SK-N-SH (cell line): ENCODE measurements at regions not wholly inside any gene's neighbourhood (a gene's known extent, or its start where the extent isn't known, plus 50 kb on each side); places are given as distances from the start of the nearest gene placed in this dataset.

ENCODE experiments used
- CTCF ChIA-PET: fragments of 300-600, 350-600 bp; formaldehyde crosslinking; extraction: SDS; loops from one replicate; lab custom pipeline; 2021; lab: Yijun Ruan, JAX
- POLR2A ChIA-PET: fragments of 350-600 bp; sonication (Branson Sonifier 250); formaldehyde crosslinking; extraction: SDS; loops from one replicate; lab custom pipeline; 2020; ENCODE audit warnings: antibody characterized with exemption, inconsistent platforms; lab: Yijun Ruan, JAX
- DNase-seq: peaks from one replicate; pipeline ENCODE4 v3.0.0; 2012
- H2AFZ ChIP-seq: fragments of 200-600 bp; sonication (generic); 2 replicates; pipeline ENCODE4 v1.8.1; 2016; ENCODE audit warnings: antibody characterized with exemption, mild to moderate bottlenecking, low read depth
- H3F3A ChIP-seq: fragments of 200-600 bp; sonication (generic); replicated peaks from 2 replicates; pipeline ENCODE3; 2016; ENCODE audit warnings: antibody characterized with exemption, mild to moderate bottlenecking; ENCODE audit not compliant: insufficient read depth
- H3K27ac ChIP-seq, 2 experiments: fragments of 200-500 bp in 1 of 2; fragments of 200-600 bp in 1 of 2; sonication (Bioruptor generic) in 1 of 2; sonication (generic), shearing (Covaris generic) in 1 of 2; 2 replicates each; pipeline versions ENCODE4 v1.5.1 to v1.6.1; 2014 to 2016; ENCODE audit warnings: low read depth in 2 of 2, inconsistent platforms in 1 of 2, low read length in 1 of 2, mild to moderate bottlenecking in 1 of 2, mixed read lengths in 1 of 2
- H3K27me3 ChIP-seq: fragments of 200-600 bp; sonication (generic), shearing (Covaris generic); 2 replicates; pipeline ENCODE4 v1.6.1; 2016; ENCODE audit warnings: mixed run types; ENCODE audit not compliant: insufficient read depth
- H3K36me3 ChIP-seq, 2 experiments: fragments of 200-500 bp in 1 of 2; fragments of 200-600 bp in 1 of 2; sonication (Bioruptor generic) in 1 of 2; sonication (generic) in 1 of 2; replicated peaks in 1 of 2; 2 replicates each; pipeline versions ENCODE3 to v1.5.1; 2014 to 2016; ENCODE audit warnings: low read length in 1 of 2, mild to moderate bottlenecking in 1 of 2; ENCODE audit not compliant: insufficient read depth in 2 of 2, control insufficient read depth in 1 of 2
- H3K4me1 ChIP-seq, 2 experiments: fragments of 200-500 bp in 1 of 2; fragments of 200-600 bp in 1 of 2; sonication (Bioruptor generic) in 1 of 2; sonication (generic), shearing (Covaris generic) in 1 of 2; 2 replicates each; pipeline versions ENCODE4 v1.5.1 to v1.6.1; 2014 to 2016; ENCODE audit warnings: low read depth in 1 of 2, low read length in 1 of 2, mixed run types in 1 of 2; ENCODE audit not compliant: insufficient read depth in 2 of 2, control insufficient read depth in 1 of 2
- H3K4me2 ChIP-seq: fragments of 200-600 bp; sonication (generic), shearing (Covaris generic); 2 replicates; pipeline ENCODE4 v1.6.1; 2017; ENCODE audit warnings: mixed run types
- H3K4me3 ChIP-seq, 2 experiments: fragments of 200-500 bp in 1 of 2; fragments of 200-600 bp in 1 of 2; sonication (Bioruptor generic) in 1 of 2; sonication (generic), shearing (Covaris generic) in 1 of 2; 2 replicates each; pipeline versions ENCODE4 v1.5.1 to v1.8.1; 2014 to 2016; ENCODE audit warnings: low read depth in 2 of 2, inconsistent platforms in 1 of 2, low read length in 1 of 2, mild to moderate bottlenecking in 1 of 2, mixed read lengths in 1 of 2, moderate library complexity in 1 of 2
- H3K79me2 ChIP-seq: fragments of 200-600 bp; sonication (generic); 2 replicates; pipeline ENCODE4 v1.8.1; 2017; ENCODE audit warnings: mild to moderate bottlenecking; ENCODE audit not compliant: insufficient read depth
- H3K9ac ChIP-seq: fragments of 200-600 bp; sonication (generic); 2 replicates; pipeline ENCODE4 v1.6.1; 2017; ENCODE audit warnings: mixed run types
- H3K9me2 ChIP-seq: fragments of 200-600 bp; sonication (generic); 2 replicates; pipeline ENCODE4 v1.6.1; 2017; ENCODE audit warnings: mixed run types
- H3K9me3 ChIP-seq: fragments of 200-600 bp; sonication (generic); 2 replicates; pipeline ENCODE4 v1.6.1; 2017; ENCODE audit warnings: mixed run types, mild to moderate bottlenecking, moderate library complexity
- H4K20me1 ChIP-seq: fragments of 200-600 bp; sonication (generic); 2 replicates; pipeline ENCODE4 v1.6.1; 2017; ENCODE audit warnings: mild to moderate bottlenecking, mixed run types; ENCODE audit not compliant: insufficient read depth
- CHD2 ChIP-seq: fragments of 150-350 bp; IDR thresholded peaks from 2 replicates; pipeline ENCODE4 v1.6.1; 2018; ENCODE audit warnings: low read length; ENCODE audit not compliant: partially characterized antibody
- ELF1 ChIP-seq: IDR thresholded peaks from 2 replicates; pipeline ENCODE4 v1.4.0; 2012
- FOXM1 ChIP-seq: IDR thresholded peaks from 2 replicates; pipeline ENCODE4 v1.4.0; 2012; ENCODE audit warnings: low read depth, mild to moderate bottlenecking
- GABPA ChIP-seq: IDR thresholded peaks from 2 replicates; pipeline ENCODE4 v1.4.0; 2012; ENCODE audit warnings: low read depth, mild to moderate bottlenecking
- GATA2 ChIP-seq: sonication (generic); formaldehyde crosslinking; IDR thresholded peaks from 2 replicates; pipeline ENCODE4 v1.5.0; 2020; ENCODE audit warnings: mild to moderate bottlenecking, missing genetic modification reagents
- NFIC ChIP-seq: IDR thresholded peaks from 2 replicates; pipeline ENCODE4 v1.4.0; 2012; ENCODE audit warnings: borderline replicate concordance
- NRF1 ChIP-seq: IDR thresholded peaks from 2 replicates; pipeline ENCODE4 v1.6.1; 2012; ENCODE audit warnings: low read depth, mild to moderate bottlenecking, low read length
- POLR2AphosphoS5 ChIP-seq: IDR thresholded peaks from 2 replicates; pipeline ENCODE4 v1.6.1; 2012; ENCODE audit warnings: low read depth, low read length
- RFX5 ChIP-seq: IDR thresholded peaks from 2 replicates; pipeline ENCODE4 v1.6.1; 2012; ENCODE audit warnings: mild to moderate bottlenecking, improper control_type of control experiment, low read length
- SMC3 ChIP-seq: IDR thresholded peaks from 2 replicates; pipeline ENCODE4 v1.6.1; 2012; ENCODE audit warnings: low read depth, low read length, improper control_type of control experiment
- WGBS: methylation state at CpG from one replicate; pipeline ENCODE4 v1.1.6; 2017; ENCODE audit warnings: low lambda C conversion rate; 5-methylcytosine and 5-hydroxymethylcytosine counted together
- TF ChIP-seq, protein P1 (sequence below): IDR thresholded peaks from 2 replicates; pipeline ENCODE4 v1.6.1; 2012; ENCODE audit warnings: mild to moderate bottlenecking, low read depth, low read length, moderate library complexity
- TF ChIP-seq, protein P2 (sequence below): fragments of 150-350 bp; IDR thresholded peaks from 2 replicates; pipeline ENCODE4 v1.6.1; 2016; ENCODE audit warnings: mild to moderate bottlenecking, low read depth, low read length
- TF ChIP-seq, protein P3 (sequence below): IDR thresholded peaks from 2 replicates; pipeline ENCODE4 v1.4.0; 2012; ENCODE audit warnings: low read depth, borderline replicate concordance
- TF ChIP-seq, protein P4 (sequence below): IDR thresholded peaks from 2 replicates; pipeline ENCODE4 v1.4.0; 2012; ENCODE audit warnings: low read depth

DNA sequence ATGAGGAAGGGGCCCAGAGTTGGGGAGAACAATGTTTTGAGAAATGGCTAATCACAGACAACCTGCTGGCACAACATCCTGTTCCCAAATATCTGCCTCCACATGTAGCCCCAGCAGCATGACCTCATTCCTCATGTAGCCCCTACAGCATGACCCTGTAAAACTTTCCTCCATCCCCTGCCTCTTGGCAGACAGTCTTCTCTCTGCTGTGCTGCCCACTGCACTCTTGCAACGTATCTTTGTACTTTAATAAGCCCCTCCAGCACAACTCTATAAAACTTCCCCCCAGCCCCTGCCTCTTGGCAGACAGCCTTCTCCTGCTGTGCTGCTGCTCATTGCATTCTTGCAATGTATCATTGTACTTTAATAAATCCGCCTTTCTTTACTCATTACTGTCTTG is 278.8 kb downstream of the HDGFL1 start:
- DNase-seq = no peak
- Histone ChIP-seq H3F3A (no peaks in the 10 kb centered on the region), H3K27me3 (no peaks in the 10 kb centered on the region), H4K20me1 (no peaks in the 10 kb centered on the region), H3K4me2 (no peak overlapping the region), H3K9ac (no peak overlapping the region), H3K9me2 (no peaks in the 10 kb centered on the region), H3K27ac (no peak overlapping the region), H3K79me2 (no peaks in the 10 kb centered on the region), H3K36me3 (no peaks in the 10 kb centered on the region), H3K4me1 (peaks cover 0 to 2% of the 10 kb centered on the region in 2 experiments; a peak in 2 of 4 replicates), H3K9me3 (no peaks in the 10 kb centered on the region), H3K4me3 (no peak overlapping the region), H2AFZ (no peak overlapping the region)
- CTCF ChIA-PET = interaction anchor here (1.0 kb wide), 1 partner anchor 16 kb away, joined by 3 read pairs; no protein-coding TSS in a partner anchor
- 75% methylated on average over 2 of the region's 2 CpGs for WGBS
- no peak for TF ChIP-seq ELF1
- TF ChIP-seq, protein P1, sequence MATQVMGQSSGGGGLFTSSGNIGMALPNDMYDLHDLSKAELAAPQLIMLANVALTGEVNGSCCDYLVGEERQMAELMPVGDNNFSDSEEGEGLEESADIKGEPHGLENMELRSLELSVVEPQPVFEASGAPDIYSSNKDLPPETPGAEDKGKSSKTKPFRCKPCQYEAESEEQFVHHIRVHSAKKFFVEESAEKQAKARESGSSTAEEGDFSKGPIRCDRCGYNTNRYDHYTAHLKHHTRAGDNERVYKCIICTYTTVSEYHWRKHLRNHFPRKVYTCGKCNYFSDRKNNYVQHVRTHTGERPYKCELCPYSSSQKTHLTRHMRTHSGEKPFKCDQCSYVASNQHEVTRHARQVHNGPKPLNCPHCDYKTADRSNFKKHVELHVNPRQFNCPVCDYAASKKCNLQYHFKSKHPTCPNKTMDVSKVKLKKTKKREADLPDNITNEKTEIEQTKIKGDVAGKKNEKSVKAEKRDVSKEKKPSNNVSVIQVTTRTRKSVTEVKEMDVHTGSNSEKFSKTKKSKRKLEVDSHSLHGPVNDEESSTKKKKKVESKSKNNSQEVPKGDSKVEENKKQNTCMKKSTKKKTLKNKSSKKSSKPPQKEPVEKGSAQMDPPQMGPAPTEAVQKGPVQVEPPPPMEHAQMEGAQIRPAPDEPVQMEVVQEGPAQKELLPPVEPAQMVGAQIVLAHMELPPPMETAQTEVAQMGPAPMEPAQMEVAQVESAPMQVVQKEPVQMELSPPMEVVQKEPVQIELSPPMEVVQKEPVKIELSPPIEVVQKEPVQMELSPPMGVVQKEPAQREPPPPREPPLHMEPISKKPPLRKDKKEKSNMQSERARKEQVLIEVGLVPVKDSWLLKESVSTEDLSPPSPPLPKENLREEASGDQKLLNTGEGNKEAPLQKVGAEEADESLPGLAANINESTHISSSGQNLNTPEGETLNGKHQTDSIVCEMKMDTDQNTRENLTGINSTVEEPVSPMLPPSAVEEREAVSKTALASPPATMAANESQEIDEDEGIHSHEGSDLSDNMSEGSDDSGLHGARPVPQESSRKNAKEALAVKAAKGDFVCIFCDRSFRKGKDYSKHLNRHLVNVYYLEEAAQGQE = no peak
- POLR2A ChIA-PET = interaction anchor here (0.7 kb wide), 1 partner anchor 637 kb away, joined by 3 read pairs; no protein-coding TSS in a partner anchor

DNA sequence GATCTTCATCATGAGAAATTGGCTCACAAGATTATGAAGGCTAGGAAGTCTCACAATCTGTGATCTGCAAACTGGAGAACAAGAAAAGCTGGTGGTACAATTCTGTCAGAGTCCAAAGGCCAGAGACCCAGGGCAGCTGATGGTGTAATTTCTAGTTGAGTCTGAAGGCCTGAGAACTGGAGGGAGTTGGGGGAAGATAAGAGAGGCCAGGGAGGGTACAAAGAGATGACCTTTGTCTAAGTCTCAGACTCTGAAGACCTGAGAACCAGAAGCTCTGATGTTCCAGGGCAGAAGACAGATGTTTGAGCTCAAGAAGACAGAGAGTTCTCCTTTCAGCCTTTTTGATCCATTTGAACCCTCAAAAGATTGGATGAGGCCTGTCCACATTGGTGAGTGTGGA is 280.6 kb downstream of the HDGFL1 start:
- no peak overlapping the region for H3K4me3 ChIP-seq
- no peak overlapping the region for H3K9ac ChIP-seq
- H2AFZ ChIP-seq = no peak overlapping the region
- no peaks in the 10 kb centered on the region for H3K9me2 ChIP-seq
- DNase-seq = no peak
- no peaks in the 10 kb centered on the region for H3K36me3 ChIP-seq
- CTCF ChIA-PET = no interaction called here
- POLR2A ChIA-PET = no interaction called here
- no peaks in the 10 kb centered on the region for H3K27me3 ChIP-seq
- no peaks in the 10 kb centered on the region for H3K79me2 ChIP-seq
- no peak for TF ChIP-seq ELF1
- no peak for TF ChIP-seq NFIC
- TF ChIP-seq, protein P2, sequence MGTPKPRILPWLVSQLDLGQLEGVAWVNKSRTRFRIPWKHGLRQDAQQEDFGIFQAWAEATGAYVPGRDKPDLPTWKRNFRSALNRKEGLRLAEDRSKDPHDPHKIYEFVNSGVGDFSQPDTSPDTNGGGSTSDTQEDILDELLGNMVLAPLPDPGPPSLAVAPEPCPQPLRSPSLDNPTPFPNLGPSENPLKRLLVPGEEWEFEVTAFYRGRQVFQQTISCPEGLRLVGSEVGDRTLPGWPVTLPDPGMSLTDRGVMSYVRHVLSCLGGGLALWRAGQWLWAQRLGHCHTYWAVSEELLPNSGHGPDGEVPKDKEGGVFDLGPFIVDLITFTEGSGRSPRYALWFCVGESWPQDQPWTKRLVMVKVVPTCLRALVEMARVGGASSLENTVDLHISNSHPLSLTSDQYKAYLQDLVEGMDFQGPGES = no peak
- TF ChIP-seq, all 33 proteins: peak for 0
- Histone ChIP-seq H3K4me2 (no peak overlapping the region), H3K4me1 (peaks cover 0 to 1% of the 10 kb centered on the region in 2 experiments; a peak in 2 of 4 replicates), H3K27ac (no peak overlapping the region), H4K20me1 (no peaks in the 10 kb centered on the region), H3K9me3 (no peaks in the 10 kb centered on the region), H3F3A (no peaks in the 10 kb centered on the region)

DNA sequence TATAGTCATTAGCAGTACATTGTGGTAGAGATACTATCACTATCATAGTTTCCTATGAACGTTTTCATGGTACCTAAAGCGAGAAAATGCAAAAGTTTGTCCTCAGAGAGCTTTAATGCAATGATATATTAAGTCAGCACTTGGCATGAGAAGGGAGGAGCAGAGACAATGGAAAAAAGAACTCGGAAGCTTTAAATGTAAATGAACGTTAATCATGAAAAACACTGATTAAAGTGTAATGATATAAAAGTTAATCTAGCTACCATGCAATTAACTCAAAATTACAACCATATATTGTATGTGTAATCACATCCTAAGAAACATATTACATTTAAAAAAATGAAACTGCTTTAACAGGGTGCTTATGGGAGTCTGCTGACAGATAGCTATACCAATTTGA is 282.7 kb downstream of the HDGFL1 start:
- Histone ChIP-seq H3F3A (no peaks in the 10 kb centered on the region), H3K27ac (no peak overlapping the region), H2AFZ (no peak overlapping the region)
- no peak for TF ChIP-seq GABPA
- TF ChIP-seq RFX5 = no peak
- no peak for TF ChIP-seq FOXM1
- no peak for TF ChIP-seq GATA2 (CRISPR knock-in tag)
- TF ChIP-seq ELF1 = no peak
- no peak for TF ChIP-seq CHD2
- TF ChIP-seq, protein P3, sequence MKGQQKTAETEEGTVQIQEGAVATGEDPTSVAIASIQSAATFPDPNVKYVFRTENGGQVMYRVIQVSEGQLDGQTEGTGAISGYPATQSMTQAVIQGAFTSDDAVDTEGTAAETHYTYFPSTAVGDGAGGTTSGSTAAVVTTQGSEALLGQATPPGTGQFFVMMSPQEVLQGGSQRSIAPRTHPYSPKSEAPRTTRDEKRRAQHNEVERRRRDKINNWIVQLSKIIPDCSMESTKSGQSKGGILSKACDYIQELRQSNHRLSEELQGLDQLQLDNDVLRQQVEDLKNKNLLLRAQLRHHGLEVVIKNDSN = no peak
- TF ChIP-seq, protein P4, sequence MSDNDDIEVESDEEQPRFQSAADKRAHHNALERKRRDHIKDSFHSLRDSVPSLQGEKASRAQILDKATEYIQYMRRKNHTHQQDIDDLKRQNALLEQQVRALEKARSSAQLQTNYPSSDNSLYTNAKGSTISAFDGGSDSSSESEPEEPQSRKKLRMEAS = no peak
- no peak for TF ChIP-seq NRF1
- TF ChIP-seq SMC3 = no peak
- TF ChIP-seq POLR2AphosphoS5 = no peak
- TF ChIP-seq, all 33 proteins: peak for 0
- no peaks in the 10 kb centered on the region for H3K4me1 ChIP-seq
- POLR2A ChIA-PET = no interaction called here
- H3K27me3 ChIP-seq = no peaks in the 10 kb centered on the region
- H3K4me3 ChIP-seq = no peak overlapping the region
- no peak overlapping the region for H3K4me2 ChIP-seq
- no peak overlapping the region for H3K9ac ChIP-seq
- CTCF ChIA-PET = no interaction called here
- H4K20me1 ChIP-seq = no peaks in the 10 kb centered on the region
- H3K36me3 ChIP-seq = no peaks in the 10 kb centered on the region
- H3K9me2 ChIP-seq = no peaks in the 10 kb centered on the region
- no peak for DNase-seq
- WGBS = 84% methylated on average over 4 of the region's 4 CpGs
- no peaks in the 10 kb centered on the region for H3K79me2 ChIP-seq
- H3K9me3 ChIP-seq = no peaks in the 10 kb centered on the region
